Neural progenitor cell (in vitro differentiated cells): ENCODE measurements at regions not wholly inside any gene's neighbourhood (a gene's known extent, or its start where the extent isn't known, plus 50 kb on each side); places are given as distances from the start of the nearest gene placed in this dataset.

Experiments
- EZH2 ChIP-seq: fragments of 200-600 bp; sonication (generic); IDR thresholded peaks from 2 replicates; pipeline ENCODE4 v1.6.1; 2017; ENCODE audit warnings: antibody characterized with exemption, mild to moderate bottlenecking, moderate library complexity
- EZH2phosphoT487 ChIP-seq: fragments of 200-600 bp; sonication (generic); IDR thresholded peaks from 2 replicates; pipeline ENCODE4 v1.6.1; 2017; ENCODE audit warnings: antibody characterized with exemption
- TF ChIP-seq, protein P1 (sequence below): fragments of 200-600 bp; sonication (generic); IDR thresholded peaks from 2 replicates; pipeline ENCODE4 v1.5.1; 2017; ENCODE audit warnings: antibody characterized with exemption, mild to moderate bottlenecking

DNA sequence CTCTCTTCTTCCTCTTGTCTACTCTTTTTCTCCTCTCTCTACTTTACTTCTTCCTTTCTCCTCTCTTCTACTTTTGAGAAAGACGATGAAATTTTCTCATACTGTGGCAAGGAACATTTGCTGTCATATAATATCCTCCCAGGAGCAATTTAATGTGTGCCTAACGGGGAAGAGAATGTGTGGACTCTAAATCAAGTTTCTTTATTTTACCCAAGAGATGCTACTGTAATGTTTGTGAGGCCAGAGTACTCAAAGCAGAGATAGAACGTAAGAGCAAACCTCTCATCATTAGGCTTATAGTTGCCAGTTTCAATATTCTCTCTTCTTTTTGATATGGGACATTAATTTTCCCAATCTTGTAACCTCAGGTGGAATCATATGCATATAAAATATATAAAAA is 801.4 kb downstream of the BCKDHB start:
- TF ChIP-seq, protein P1, sequence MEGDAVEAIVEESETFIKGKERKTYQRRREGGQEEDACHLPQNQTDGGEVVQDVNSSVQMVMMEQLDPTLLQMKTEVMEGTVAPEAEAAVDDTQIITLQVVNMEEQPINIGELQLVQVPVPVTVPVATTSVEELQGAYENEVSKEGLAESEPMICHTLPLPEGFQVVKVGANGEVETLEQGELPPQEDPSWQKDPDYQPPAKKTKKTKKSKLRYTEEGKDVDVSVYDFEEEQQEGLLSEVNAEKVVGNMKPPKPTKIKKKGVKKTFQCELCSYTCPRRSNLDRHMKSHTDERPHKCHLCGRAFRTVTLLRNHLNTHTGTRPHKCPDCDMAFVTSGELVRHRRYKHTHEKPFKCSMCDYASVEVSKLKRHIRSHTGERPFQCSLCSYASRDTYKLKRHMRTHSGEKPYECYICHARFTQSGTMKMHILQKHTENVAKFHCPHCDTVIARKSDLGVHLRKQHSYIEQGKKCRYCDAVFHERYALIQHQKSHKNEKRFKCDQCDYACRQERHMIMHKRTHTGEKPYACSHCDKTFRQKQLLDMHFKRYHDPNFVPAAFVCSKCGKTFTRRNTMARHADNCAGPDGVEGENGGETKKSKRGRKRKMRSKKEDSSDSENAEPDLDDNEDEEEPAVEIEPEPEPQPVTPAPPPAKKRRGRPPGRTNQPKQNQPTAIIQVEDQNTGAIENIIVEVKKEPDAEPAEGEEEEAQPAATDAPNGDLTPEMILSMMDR: no peak
- TF ChIP-seq EZH2 (no peak), EZH2phosphoT487 (no peak)
